Stimulated activated CD4-positive, alpha-beta T cell treated with anti-CD3 and anti-CD28 coated beads, TNF-alpha, amount 100 ng/mL, for 4 hours (primary cell): ENCODE measurements at regions not wholly inside any gene's neighbourhood (a gene's known extent, or its start where the extent isn't known, plus 50 kb on each side); places are given as distances from the start of the nearest gene placed in this dataset.

Experiments used
- DNase-seq, 3 experiments: peaks; one replicate each; pipeline ENCODE4 v3.0.0-alpha.2; 2020; ENCODE audit warnings: low read depth in 3 of 3

DNA sequence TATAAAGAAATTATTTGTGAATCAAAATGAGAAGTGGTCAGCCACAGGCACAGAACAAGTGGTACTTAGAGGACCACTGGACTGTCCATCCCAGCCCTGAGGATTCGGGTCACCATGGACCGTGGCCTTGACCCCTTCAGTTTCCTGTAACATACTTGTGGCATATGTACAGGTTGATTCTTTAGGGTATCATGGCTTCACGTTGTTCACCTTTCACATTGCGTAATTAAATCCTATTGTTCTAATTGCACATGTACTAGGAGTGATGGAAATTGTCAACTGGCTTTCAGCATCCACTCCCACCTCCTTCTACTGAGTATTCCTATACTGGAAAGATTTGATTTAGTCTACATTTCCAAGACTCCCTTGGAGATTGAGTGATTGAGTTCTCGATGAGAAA lies 148.3 kb upstream of the GJB5 start:
- DNase-seq, result no peak

- no peak for DNase-seq
Observed at GRCh38 chr1:34610063-34610462, 144.8 kb upstream of the GJB5 start.

GRCh38 chr1:34611571-34611970 lies 143.3 kb upstream of the GJB5 start:
- DNase-seq, result no peak

GRCh38 chr1:34612091-34612827 lies 142.6 kb upstream of the GJB5 start:
- no peak for DNase-seq

DNA sequence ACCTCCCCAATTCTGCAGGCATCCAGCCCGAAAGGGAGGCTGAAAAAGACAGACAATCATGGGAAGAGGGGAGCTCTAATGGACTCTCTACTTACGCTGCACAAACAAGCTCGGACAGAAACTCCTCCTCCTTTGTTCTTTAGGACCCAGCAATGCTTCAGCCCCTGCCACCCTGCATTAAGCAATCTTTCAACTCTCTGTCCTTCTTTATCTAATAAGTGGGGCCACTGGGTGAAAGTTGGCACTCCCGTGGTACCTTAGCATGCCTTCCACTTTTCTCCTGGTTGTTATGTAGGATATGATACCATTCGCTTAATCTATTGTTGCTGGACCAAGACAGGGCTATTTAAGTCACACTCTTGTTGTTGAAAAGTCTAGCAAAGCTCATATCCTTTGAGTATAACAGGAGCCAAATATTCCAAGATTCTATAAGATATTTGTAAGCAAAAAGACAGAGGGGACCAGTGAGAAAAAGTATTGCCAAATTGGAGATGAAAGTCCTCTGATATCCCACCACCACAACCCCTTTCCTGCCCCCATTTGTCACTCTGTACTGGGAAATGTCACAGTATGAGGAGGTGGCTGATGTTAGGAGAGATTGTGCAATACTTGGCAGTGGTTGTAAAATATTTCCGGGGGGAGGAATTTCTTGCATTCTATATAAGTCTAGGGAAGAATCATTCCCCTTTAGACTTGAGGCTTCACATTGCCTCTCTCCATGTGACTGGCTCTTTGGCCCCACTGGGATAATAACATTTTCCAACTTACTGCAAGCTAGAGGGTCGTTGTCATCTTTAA lies 137.3 kb upstream of the GJB5 start:
- DNase-seq, result no peak

- no peak for DNase-seq
Observed at GRCh38 chr1:34618381-34618780, 136.5 kb upstream of the GJB5 start.

- no peak for DNase-seq
Observed at GRCh38 chr1:34619256-34619655, 135.6 kb upstream of the GJB5 start.

DNA sequence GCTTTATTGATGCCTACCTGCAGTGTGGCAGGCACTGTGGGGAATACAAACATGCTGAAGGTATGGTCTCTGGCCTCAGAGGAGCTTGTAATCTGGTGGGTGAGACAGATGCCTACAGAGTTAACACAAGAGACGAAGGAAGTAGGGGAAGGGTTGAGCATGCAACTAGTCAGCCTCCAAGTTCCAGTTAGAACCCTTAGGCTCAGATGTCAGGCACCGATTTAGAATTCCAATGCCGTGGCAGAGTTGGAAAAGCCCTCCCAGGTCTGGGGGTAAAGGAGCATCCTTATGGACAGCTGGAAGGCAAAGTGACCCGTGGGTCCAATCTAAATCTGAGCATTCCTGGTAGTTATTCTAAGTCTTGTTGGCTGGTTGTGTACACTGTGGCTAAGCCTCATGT lies 132.9 kb upstream of the GJB5 start:
- no peak for DNase-seq

GRCh38 chr1:34625521-34626015 lies 129.3 kb upstream of the GJB5 start:
- no peak for DNase-seq

DNA sequence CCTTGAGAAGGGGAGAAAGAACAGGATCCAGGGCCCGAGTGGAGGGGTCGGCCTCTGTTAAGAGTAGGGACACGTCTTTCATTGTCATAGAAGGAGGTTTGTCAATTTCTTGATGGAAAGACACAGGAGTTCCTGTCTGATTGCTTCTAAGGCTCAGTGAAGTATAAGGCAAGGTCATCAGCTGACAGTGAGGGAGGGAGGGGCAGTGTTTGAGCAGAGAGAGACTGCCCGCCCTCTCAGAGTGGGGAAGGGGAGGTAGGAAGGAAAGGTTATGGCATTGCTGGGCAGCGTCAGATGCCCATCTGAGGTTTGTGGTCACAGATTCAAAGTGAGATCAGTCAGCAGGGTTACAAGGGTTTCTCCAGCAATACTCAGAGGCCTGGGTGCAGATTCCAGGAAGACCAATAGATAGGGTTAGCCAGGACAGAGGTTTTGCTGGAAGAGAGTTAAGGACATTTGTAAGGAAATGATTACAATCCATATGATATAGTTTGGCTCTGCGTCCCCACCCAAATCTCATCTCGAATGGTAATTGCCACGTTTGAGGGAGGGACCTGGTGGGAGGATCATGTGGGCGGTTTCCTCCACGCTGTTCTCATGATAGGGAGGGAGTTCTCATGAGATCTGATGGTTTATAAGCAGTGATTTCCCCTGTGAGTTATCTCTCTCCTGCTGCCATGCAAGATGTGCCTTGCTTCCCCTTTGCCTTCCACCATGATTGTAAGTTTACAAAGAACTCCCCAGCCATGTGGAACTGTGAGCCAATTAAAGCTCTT lies 127.2 kb upstream of the GJB5 start:
- no peak for DNase-seq

GRCh38 chr1:34631126-34631525 lies 123.7 kb upstream of the GJB5 start:
- no peak for DNase-seq

GRCh38 chr1:34639701-34640100 lies 115.1 kb upstream of the GJB5 start:
- no peak for DNase-seq

DNA sequence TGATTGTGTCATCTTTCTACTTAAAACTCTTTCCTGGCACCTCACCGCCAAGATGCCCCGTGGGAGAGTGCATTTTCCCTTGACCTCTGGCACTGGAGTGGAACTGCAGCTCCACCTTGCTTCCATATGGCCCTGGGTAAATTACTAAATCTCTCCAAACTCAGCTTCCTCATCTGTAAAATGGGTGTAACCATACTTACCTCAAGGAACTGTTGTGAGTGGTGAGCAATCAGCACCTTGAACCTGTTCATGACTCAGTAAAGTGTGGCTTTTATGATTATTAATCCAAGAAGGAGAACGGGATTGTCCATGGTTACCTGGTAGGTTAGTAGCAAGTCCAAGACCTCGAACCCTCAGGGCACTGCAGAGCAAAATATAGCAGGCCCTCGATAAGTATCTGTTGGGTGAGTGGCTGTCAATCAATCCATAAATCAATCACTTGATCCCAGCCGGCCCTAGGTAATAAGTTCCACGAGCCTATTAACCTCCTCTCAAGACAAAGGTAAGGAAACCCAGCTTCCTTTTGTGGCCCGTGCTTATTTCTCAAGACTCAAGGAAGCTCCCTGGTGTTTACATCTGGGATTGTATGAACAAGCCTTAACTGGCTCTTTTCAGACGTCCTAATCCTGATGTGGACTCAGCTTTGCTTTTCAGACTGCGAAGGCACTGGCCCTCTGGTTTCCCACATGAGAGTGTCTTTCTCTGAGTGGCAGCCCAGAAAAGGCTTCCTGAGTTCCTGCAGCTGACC lies 114.0 kb upstream of the GJB5 start:
- DNase-seq, result no peak

GRCh38 chr1:34642679-34643078 lies 112.2 kb upstream of the GJB5 start:
- no peak for DNase-seq

DNA sequence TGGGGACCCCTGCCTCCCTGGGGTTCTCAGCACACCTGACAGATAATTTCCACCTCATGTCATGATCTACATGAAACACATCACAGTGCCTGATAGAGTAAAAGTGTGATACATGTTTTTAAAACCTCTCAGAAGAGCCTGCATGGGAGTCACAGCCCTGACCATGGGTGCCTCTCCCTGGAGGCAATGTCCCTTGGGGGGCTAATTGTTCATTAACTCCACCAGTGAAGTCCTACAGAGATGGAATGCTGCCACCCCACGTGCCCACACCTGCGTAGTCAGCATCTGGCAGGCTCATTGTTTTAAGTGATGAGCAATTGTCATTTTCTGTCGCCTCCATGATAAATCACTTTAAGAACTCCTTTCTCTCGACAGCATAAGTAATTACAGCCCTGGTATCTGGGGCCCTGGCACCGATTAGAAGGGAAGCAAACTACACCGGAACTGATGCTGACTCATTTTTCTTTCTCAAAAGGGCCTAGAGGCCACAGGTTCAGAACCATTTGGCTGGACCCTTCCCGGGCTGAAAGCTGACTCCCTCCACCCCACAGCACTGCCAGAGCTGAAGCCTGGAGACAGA lies 109.6 kb upstream of the GJB5 start:
- DNase-seq, result no peak

DNA sequence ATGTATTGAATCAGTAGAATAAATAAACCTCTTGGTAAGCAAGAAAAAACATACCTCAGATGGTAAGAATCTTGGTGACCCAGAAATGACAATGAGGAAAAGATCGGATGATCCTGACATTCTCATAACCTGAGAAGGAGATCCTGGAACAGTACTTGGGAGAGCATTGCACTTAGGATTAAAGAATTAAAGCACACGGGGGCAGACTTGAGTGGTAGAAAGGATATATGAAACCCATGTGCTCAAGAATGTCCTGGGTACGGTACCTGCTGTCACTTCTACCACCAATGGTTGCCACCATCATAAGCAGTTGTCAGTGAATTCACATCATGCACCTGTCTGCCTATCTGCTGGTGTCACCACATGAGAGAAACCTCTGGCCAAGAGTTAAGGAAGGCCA lies 108.9 kb upstream of the GJB5 start:
- no peak for DNase-seq

DNA sequence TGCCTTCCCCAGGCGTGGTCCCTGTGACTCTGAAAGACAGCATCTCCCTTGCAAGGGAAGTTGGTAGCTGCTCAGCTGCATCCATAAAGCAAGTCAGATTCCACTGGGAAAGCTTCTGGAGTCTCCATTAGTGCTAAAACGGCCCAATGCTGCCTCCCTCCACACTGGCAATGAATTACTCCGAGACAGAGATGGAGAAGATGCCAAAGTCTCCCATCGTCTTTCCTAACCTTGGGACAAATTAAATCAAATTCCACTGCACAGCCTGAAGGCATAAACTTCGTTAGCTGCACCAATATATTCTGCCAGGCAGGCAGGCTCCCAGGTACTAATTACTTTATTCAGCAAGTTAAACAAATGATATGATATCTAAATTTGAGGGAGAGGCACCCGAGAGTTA lies 106.3 kb upstream of the GJB5 start:
- no peak for DNase-seq

GRCh38 chr1:34650090-34650489 lies 104.8 kb upstream of the GJB5 start:
- DNase-seq, result no peak

DNA sequence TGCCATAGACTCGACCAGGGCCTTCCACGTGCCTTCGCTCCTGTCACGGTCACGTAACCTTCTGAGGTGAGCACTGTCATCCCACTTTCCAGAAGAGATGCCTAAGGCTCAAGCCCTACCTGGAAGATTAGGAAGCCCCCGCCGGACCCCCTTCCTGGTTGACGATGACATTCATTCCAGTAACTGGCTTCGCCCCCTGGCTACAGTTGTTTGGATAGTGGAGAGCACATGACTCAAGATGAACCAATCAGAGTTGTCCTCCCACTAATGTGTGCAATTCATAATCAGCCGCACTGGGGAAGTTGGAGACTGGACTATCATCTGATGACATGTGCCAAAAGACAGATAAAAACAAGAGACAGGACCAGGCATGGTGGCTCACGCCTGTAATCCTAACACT lies 104.0 kb upstream of the GJB5 start:
- no peak for DNase-seq

DNA sequence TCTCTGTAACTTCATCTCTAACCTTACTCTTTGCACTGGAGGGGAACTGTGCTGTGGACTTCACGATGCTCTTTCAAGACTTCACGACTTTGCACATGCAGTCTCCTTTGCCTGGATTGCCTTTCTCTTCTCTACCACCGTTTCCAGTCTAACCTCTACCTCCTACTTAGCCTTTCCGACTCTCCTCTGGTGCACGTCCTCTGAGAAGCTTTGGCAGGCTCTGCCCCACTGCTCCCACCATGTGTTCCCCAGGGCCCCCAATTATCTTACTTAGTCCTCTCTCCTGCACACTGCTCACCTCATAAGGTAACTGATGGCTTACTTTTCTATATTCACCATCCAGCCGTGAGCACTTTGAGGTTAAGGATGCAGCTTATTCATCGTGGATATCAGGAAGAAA lies 101.7 kb upstream of the GJB5 start:
- DNase-seq, result no peak

DNA sequence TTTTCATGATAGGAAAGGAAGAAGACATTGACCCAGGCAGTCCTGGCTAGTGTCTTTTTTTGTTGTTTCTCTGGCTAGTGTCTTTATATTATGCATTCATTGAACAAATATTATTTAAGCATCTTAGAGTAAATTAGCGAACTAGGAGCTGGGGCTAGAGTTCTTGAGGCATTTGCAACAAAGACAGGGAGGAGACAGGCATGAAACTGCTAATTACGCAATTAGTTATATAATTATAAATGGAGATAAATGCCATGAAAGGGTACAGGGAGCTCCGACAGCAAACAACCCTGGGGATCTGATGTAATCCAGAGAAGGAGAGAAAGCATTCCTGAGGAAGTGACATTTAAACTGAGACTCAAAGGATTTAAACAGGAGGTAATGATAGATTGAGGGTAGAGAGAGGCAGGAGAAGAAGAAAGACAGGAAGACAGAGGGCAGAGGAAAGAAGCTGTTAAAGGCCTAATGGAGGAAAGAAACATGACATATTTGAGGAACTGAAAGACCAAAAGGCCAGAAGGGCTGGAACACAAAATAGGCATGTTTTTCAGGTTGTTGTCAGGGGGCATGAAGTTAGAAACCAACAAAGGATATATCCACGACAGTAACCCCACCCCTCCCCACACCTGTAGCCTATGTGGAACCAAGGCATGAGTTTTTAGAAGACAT lies 99.5 kb upstream of the GJB5 start:
- DNase-seq, result no peak
